ENCODE measurements at regions not wholly inside any gene's neighbourhood (a gene's known extent, or its start where the extent isn't known, plus 50 kb on each side); places are given as distances from the start of the nearest gene placed in this dataset.
"Not testable (repeated sequence)": the region's sequence is repeated elsewhere in the genome, so short reads cannot be mapped to it uniquely, and the experiment has no call there.

GRCh38 chr5:35533156-35533555 is 84.5 kb upstream of the SPEF2 start:
- no peaks in the 10 kb centered on the region for H3K4me1 ChIP-seq (ENCODE audit: control insufficient read depth, insufficient read depth, low read length, poor library complexity, severe bottlenecking)
- Mint-ChIP-seq H3K9me3 (peaks cover 0 to 6% (median 2%) of the 10 kb centered on the region in 7 donors), H3K27ac (no peak overlapping the region), H3K36me3 (no peaks in the 10 kb centered on the region), H3K4me1 (peaks cover 0 to 3% (median 0%) of the 10 kb centered on the region in 4 donors), H3K4me3 (no peak overlapping the region), H3K27me3 (no peaks in the 10 kb centered on the region)
- no peak overlapping the region for H3K27ac ChIP-seq (ENCODE audit: insufficient read depth, low read length, poor library complexity, severe bottlenecking)
- H3K27me3 ChIP-seq (ENCODE audit: control insufficient read depth, insufficient read depth, low read length): no peaks in the 10 kb centered on the region
- no peaks in the 10 kb centered on the region for H3K36me3 ChIP-seq (ENCODE audit: control insufficient read depth, insufficient read depth, low read length)
- no peak for ATAC-seq (ENCODE audit: low read depth in 2 of 2)
- DNase-seq: no peak
- no peak overlapping the region for H3K4me3 ChIP-seq (ENCODE audit: low read depth, low read length)
- no peaks in the 10 kb centered on the region for H3K9me3 ChIP-seq (ENCODE audit: control insufficient read depth in 2 of 2, low read length in 2 of 2)

- not testable (repeated sequence) for H3K4me1 Mint-ChIP-seq; H3K9me3 ChIP-seq (ENCODE audit: control insufficient read depth in 2 of 2, low read length in 2 of 2); H3K27me3 Mint-ChIP-seq; H3K36me3 ChIP-seq (ENCODE audit: control insufficient read depth, insufficient read depth, low read length); ATAC-seq (ENCODE audit: low read depth in 2 of 2); H3K9me3 Mint-ChIP-seq; H3K4me3 ChIP-seq (ENCODE audit: low read depth, low read length); H3K4me1 ChIP-seq (ENCODE audit: control insufficient read depth, insufficient read depth, low read length, poor library complexity, severe bottlenecking); H3K36me3 Mint-ChIP-seq; H3K27ac Mint-ChIP-seq; H3K27me3 ChIP-seq (ENCODE audit: control insufficient read depth, insufficient read depth, low read length); DNase-seq; H3K27ac ChIP-seq (ENCODE audit: insufficient read depth, low read length, poor library complexity, severe bottlenecking); H3K4me3 Mint-ChIP-seq
These were observed 86.1 kb upstream of the SPEF2 start for GRCh38 chr5:35531553-35531952.

GRCh38 chr5:35518104-35518503 is 99.6 kb upstream of the SPEF2 start:
- Histone ChIP-seq H3K27me3 (ENCODE audit: control insufficient read depth, insufficient read depth, low read length) (no peaks in the 10 kb centered on the region), H3K9me3 (ENCODE audit: control insufficient read depth in 2 of 2, low read length in 2 of 2) (peaks cover 0 to 2% of the 10 kb centered on the region in 2 experiments), H3K4me1 (ENCODE audit: control insufficient read depth, insufficient read depth, low read length, poor library complexity, severe bottlenecking) (no peaks in the 10 kb centered on the region), H3K4me3 (ENCODE audit: low read depth, low read length) (no peak overlapping the region), H3K27ac (ENCODE audit: insufficient read depth, low read length, poor library complexity, severe bottlenecking) (no peak overlapping the region), H3K36me3 (ENCODE audit: control insufficient read depth, insufficient read depth, low read length) (no peaks in the 10 kb centered on the region)
- no peaks in the 10 kb centered on the region for H3K27me3 Mint-ChIP-seq
- peaks cover 0 to 5% (median 4%) of the 10 kb centered on the region in 7 donors for H3K9me3 Mint-ChIP-seq
- H3K27ac Mint-ChIP-seq: no peak overlapping the region
- no peaks in the 10 kb centered on the region for H3K4me1 Mint-ChIP-seq
- no peaks in the 10 kb centered on the region for H3K36me3 Mint-ChIP-seq
- ATAC-seq (ENCODE audit: low read depth in 2 of 2): no peak
- DNase-seq: no peak
- H3K4me3 Mint-ChIP-seq: no peak overlapping the region

GRCh38 chr5:35516271-35516670 is 101.4 kb upstream of the SPEF2 start:
- peaks cover 0 to 8% (median 5%) of the 10 kb centered on the region in 7 donors for H3K9me3 Mint-ChIP-seq
- H3K9me3 ChIP-seq (ENCODE audit: control insufficient read depth in 2 of 2, low read length in 2 of 2): peaks cover 0 to 2% of the 10 kb centered on the region in 2 experiments
- no peak overlapping the region for H3K4me3 Mint-ChIP-seq
- H3K27ac ChIP-seq (ENCODE audit: insufficient read depth, low read length, poor library complexity, severe bottlenecking): no peak overlapping the region
- no peaks in the 10 kb centered on the region for H3K36me3 Mint-ChIP-seq
- H3K27ac Mint-ChIP-seq: peak overlapping the region in 1 of 3 donors; percentile 53
- no peaks in the 10 kb centered on the region for H3K4me1 ChIP-seq (ENCODE audit: control insufficient read depth, insufficient read depth, low read length, poor library complexity, severe bottlenecking)
- H3K36me3 ChIP-seq (ENCODE audit: control insufficient read depth, insufficient read depth, low read length): no peaks in the 10 kb centered on the region
- no peak overlapping the region for H3K4me3 ChIP-seq (ENCODE audit: low read depth, low read length)
- ATAC-seq (ENCODE audit: low read depth in 2 of 2): no peak
- DNase-seq: no peak
- H3K27me3 ChIP-seq (ENCODE audit: control insufficient read depth, insufficient read depth, low read length): no peaks in the 10 kb centered on the region
- no peaks in the 10 kb centered on the region for H3K4me1 Mint-ChIP-seq
- no peaks in the 10 kb centered on the region for H3K27me3 Mint-ChIP-seq

GRCh38 chr5:35513612-35514011 is 104.1 kb upstream of the SPEF2 start:
- no peaks in the 10 kb centered on the region for H3K27me3 ChIP-seq (ENCODE audit: control insufficient read depth, insufficient read depth, low read length)
- peaks cover 0 to 4% of the 10 kb centered on the region in 2 experiments for H3K9me3 ChIP-seq (ENCODE audit: control insufficient read depth in 2 of 2, low read length in 2 of 2)
- H3K36me3 Mint-ChIP-seq: no peaks in the 10 kb centered on the region
- ATAC-seq (ENCODE audit: low read depth in 2 of 2) (no peak), DNase-seq (no peak)
- H3K4me3 ChIP-seq (ENCODE audit: low read depth, low read length): no peak overlapping the region
- no peaks in the 10 kb centered on the region for H3K36me3 ChIP-seq (ENCODE audit: control insufficient read depth, insufficient read depth, low read length)
- no peak overlapping the region for H3K27ac ChIP-seq (ENCODE audit: insufficient read depth, low read length, poor library complexity, severe bottlenecking)
- H3K9me3 Mint-ChIP-seq: peaks cover 3 to 17% (median 5%) of the 10 kb centered on the region in 7 donors
- H3K4me3 Mint-ChIP-seq: no peak overlapping the region
- no peaks in the 10 kb centered on the region for H3K4me1 Mint-ChIP-seq
- H3K27ac Mint-ChIP-seq: no peak overlapping the region
- H3K4me1 ChIP-seq (ENCODE audit: control insufficient read depth, insufficient read depth, low read length, poor library complexity, severe bottlenecking): no peaks in the 10 kb centered on the region
- no peaks in the 10 kb centered on the region for H3K27me3 Mint-ChIP-seq

- Mint-ChIP-seq H3K36me3 (no peaks in the 10 kb centered on the region), H3K4me3 (no peak overlapping the region), H3K4me1 (no peaks in the 10 kb centered on the region), H3K27ac (no peak overlapping the region), H3K27me3 (no peaks in the 10 kb centered on the region), H3K9me3 (peaks cover 3 to 20% (median 13%) of the 10 kb centered on the region in 7 donors)
- ATAC-seq (ENCODE audit: low read depth in 2 of 2) (no peak), DNase-seq (no peak)
- Histone ChIP-seq H3K36me3 (ENCODE audit: control insufficient read depth, insufficient read depth, low read length) (no peaks in the 10 kb centered on the region), H3K27me3 (ENCODE audit: control insufficient read depth, insufficient read depth, low read length) (no peaks in the 10 kb centered on the region), H3K4me1 (ENCODE audit: control insufficient read depth, insufficient read depth, low read length, poor library complexity, severe bottlenecking) (no peaks in the 10 kb centered on the region), H3K9me3 (ENCODE audit: control insufficient read depth in 2 of 2, low read length in 2 of 2) (peaks cover 4 to 9% of the 10 kb centered on the region in 2 experiments), H3K4me3 (ENCODE audit: low read depth, low read length) (no peak overlapping the region), H3K27ac (ENCODE audit: insufficient read depth, low read length, poor library complexity, severe bottlenecking) (no peak overlapping the region)
These were observed 115.5 kb upstream of the SPEF2 start for GRCh38 chr5:35502206-35502605.

- no peak overlapping the region for H3K27ac Mint-ChIP-seq
- no peak overlapping the region for H3K4me3 Mint-ChIP-seq
- H3K4me1 ChIP-seq (ENCODE audit: control insufficient read depth, insufficient read depth, low read length, poor library complexity, severe bottlenecking): no peaks in the 10 kb centered on the region
- H3K27me3 Mint-ChIP-seq: no peaks in the 10 kb centered on the region
- DNase-seq (no peak), ATAC-seq (ENCODE audit: low read depth in 2 of 2) (no peak)
- peaks cover 0 to 2% (median 0%) of the 10 kb centered on the region in 7 donors for H3K9me3 Mint-ChIP-seq
- H3K36me3 ChIP-seq (ENCODE audit: control insufficient read depth, insufficient read depth, low read length): no peaks in the 10 kb centered on the region
- no peaks in the 10 kb centered on the region for H3K9me3 ChIP-seq (ENCODE audit: control insufficient read depth in 2 of 2, low read length in 2 of 2)
- no peak overlapping the region for H3K4me3 ChIP-seq (ENCODE audit: low read depth, low read length)
- H3K36me3 Mint-ChIP-seq: no peaks in the 10 kb centered on the region
- peaks cover 0 to 6% (median 0%) of the 10 kb centered on the region in 4 donors for H3K4me1 Mint-ChIP-seq
- no peaks in the 10 kb centered on the region for H3K27me3 ChIP-seq (ENCODE audit: control insufficient read depth, insufficient read depth, low read length)
- no peak overlapping the region for H3K27ac ChIP-seq (ENCODE audit: insufficient read depth, low read length, poor library complexity, severe bottlenecking)
These were observed 128.9 kb upstream of the SPEF2 start for GRCh38 chr5:35488791-35489190.

- Histone ChIP-seq H3K27ac (ENCODE audit: insufficient read depth, low read length, poor library complexity, severe bottlenecking) (no peak overlapping the region), H3K4me3 (ENCODE audit: low read depth, low read length) (no peak overlapping the region), H3K4me1 (ENCODE audit: control insufficient read depth, insufficient read depth, low read length, poor library complexity, severe bottlenecking) (no peaks in the 10 kb centered on the region), H3K27me3 (ENCODE audit: control insufficient read depth, insufficient read depth, low read length) (no peaks in the 10 kb centered on the region), H3K9me3 (ENCODE audit: control insufficient read depth in 2 of 2, low read length in 2 of 2) (no peaks in the 10 kb centered on the region), H3K36me3 (ENCODE audit: control insufficient read depth, insufficient read depth, low read length) (no peaks in the 10 kb centered on the region)
- H3K27ac Mint-ChIP-seq: no peak overlapping the region
- H3K9me3 Mint-ChIP-seq: no peaks in the 10 kb centered on the region
- DNase-seq (no peak), ATAC-seq (ENCODE audit: low read depth in 2 of 2) (no peak)
- H3K36me3 Mint-ChIP-seq: no peaks in the 10 kb centered on the region
- no peaks in the 10 kb centered on the region for H3K27me3 Mint-ChIP-seq
- peaks cover 0 to 6% (median 0%) of the 10 kb centered on the region in 4 donors for H3K4me1 Mint-ChIP-seq
- no peak overlapping the region for H3K4me3 Mint-ChIP-seq
These were observed 129.6 kb upstream of the SPEF2 start for GRCh38 chr5:35488055-35488454.

All from CD4-positive, CD25-positive, alpha-beta regulatory T cell (primary cell).